GM12878 (cell line): ENCODE measurements at regions not wholly inside any gene's neighbourhood (a gene's known extent, or its start where the extent isn't known, plus 50 kb on each side); places are given as distances from the start of the nearest gene placed in this dataset.

Experiments used
- ATAC-seq: fragments of 200-7000 bp; cut with Tn5 transposase; 3 replicates; pipeline ENCODE4 v1.9.1; 2020; ENCODE audit warnings: mild to moderate bottlenecking, moderate library complexity
- BruUV-seq: library from RNA; stranded (reverse); fragments of 400-500 nt; replicated peaks from 2 replicates; lab custom pipeline; 2021; lab: Mats Ljungman, UMichigan
- CTCF ChIA-PET: fragments of 300-600 bp; sonication (Branson Sonifier 250); formaldehyde crosslinking; extraction: SDS; loops from one replicate; lab custom pipeline; 2021; ENCODE audit warnings: inconsistent platforms; lab: Yijun Ruan, JAX
- POLR2A ChIA-PET: fragments of 350-600 bp; formaldehyde crosslinking; extraction: SDS; loops from one replicate; lab custom pipeline; 2021; ENCODE audit warnings: inconsistent platforms; lab: Charles Lee
- RAD21 ChIA-PET: fragments of 300-600 bp; sonication (Branson Sonifier 250); formaldehyde crosslinking; loops from one replicate; lab custom pipeline; 2023; ENCODE audit warnings: antibody characterized with exemption; ENCODE audit not compliant: unreplicated experiment; lab: Charles Lee
- SMC1A ChIA-PET: fragments of 300-600 bp; sonication (Branson Sonifier 250); formaldehyde crosslinking; loops from one replicate; lab custom pipeline; 2023; ENCODE audit not compliant: unreplicated experiment, uncharacterized antibody; lab: Charles Lee
- DNase-seq: peaks from one replicate; pipeline ENCODE4 v3.0.0-alpha.2; 2011; ENCODE audit warnings: low read depth, low spot score
- FAIRE-seq: peaks from 3 replicates; lab custom pipeline; 2011; peaks lifted over from hg19 to GRCh38; lab: Jason Lieb, UNC
- H2AFZ ChIP-seq: 2 replicates; pipeline ENCODE4 v1.6.0; 2011; ENCODE audit warnings: low read depth, low read length, control low read depth; ENCODE audit not compliant: control insufficient read depth
- H3K27ac ChIP-seq: 2 replicates; pipeline ENCODE4 v1.5.1; 2011; ENCODE audit warnings: control low read depth; ENCODE audit not compliant: control insufficient read depth, insufficient read depth
- H3K27me3 ChIP-seq, 2 experiments: replicated peaks in 1 of 2; 2 replicates each; pipeline versions ENCODE4 v1.6.0 to v1.6.1; 2011; ENCODE audit warnings: low read length in 1 of 2; ENCODE audit not compliant: control insufficient read depth in 2 of 2, insufficient read depth in 2 of 2
- H3K36me3 ChIP-seq, 2 experiments: 2 replicates each; pipeline ENCODE4 v1.5.1; 2011; ENCODE audit warnings: low read length in 1 of 2; ENCODE audit not compliant: control insufficient read depth in 2 of 2, insufficient read depth in 2 of 2
- H3K4me1 ChIP-seq: 2 replicates; pipeline ENCODE4 v1.6.1; 2011; ENCODE audit warnings: mild to moderate bottlenecking, low read length, moderate library complexity, mixed read lengths; ENCODE audit not compliant: control insufficient read depth, insufficient read depth
- H3K4me2 ChIP-seq: 2 replicates; pipeline ENCODE4 v1.6.0; 2011; ENCODE audit warnings: control low read depth; ENCODE audit not compliant: control insufficient read depth, insufficient read depth
- H3K4me3 ChIP-seq: fragments of 200-600 bp; sonication (generic); 2 replicates; pipeline ENCODE4 v1.5.1; 2016
- H3K79me2 ChIP-seq: 2 replicates; pipeline ENCODE4 v1.6.0; 2011; ENCODE audit warnings: low read length; ENCODE audit not compliant: control insufficient read depth, insufficient read depth
- H3K9ac ChIP-seq: 2 replicates; pipeline ENCODE4 v1.8.0; 2011; ENCODE audit warnings: low read length, control low read depth, mixed read lengths; ENCODE audit not compliant: control insufficient read depth, insufficient read depth
- H3K9me3 ChIP-seq: replicated peaks from 3 replicates; pipeline ENCODE4 v1.5.1; 2011; ENCODE audit warnings: mild to moderate bottlenecking, low read length; ENCODE audit not compliant: control insufficient read depth, insufficient read depth
- H4K20me1 ChIP-seq: 2 replicates; pipeline ENCODE4 v1.6.0; 2011; ENCODE audit not compliant: control insufficient read depth, insufficient read depth
- ATF7 ChIP-seq: fragments of 450-650 bp; IDR thresholded peaks from 2 replicates; pipeline ENCODE4 v1.6.1; 2016; ENCODE audit warnings: low read depth, mild to moderate bottlenecking
- HDAC6 ChIP-seq: fragments of 200-600 bp; sonication (generic); IDR thresholded peaks from one replicate; pipeline ENCODE4 v1.8.0; 2017; ENCODE audit warnings: antibody characterized with exemption; ENCODE audit not compliant: unreplicated experiment
- IRF3 ChIP-seq: fragments of 450-650 bp; IDR thresholded peaks from 2 replicates; pipeline ENCODE4 v1.6.1; 2014; ENCODE audit warnings: mild to moderate bottlenecking
- SMARCA5 ChIP-seq: fragments of 450-650 bp; IDR thresholded peaks from 2 replicates; pipeline ENCODE4 v1.6.1; 2017; ENCODE audit warnings: mild to moderate bottlenecking
- USF1 ChIP-seq: IDR thresholded peaks from 2 replicates; pipeline ENCODE4 v1.6.1; 2011; ENCODE audit warnings: borderline replicate concordance, low read depth, mild to moderate bottlenecking, moderate library complexity, mixed read lengths, low read length; ENCODE audit not compliant: insufficient read depth; ENCODE audit errors: extremely low read length
- ZNF207 ChIP-seq: fragments of 450-650 bp; IDR thresholded peaks from 2 replicates; pipeline ENCODE4 v1.6.1; 2014; ENCODE audit warnings: antibody characterized with exemption, mild to moderate bottlenecking, borderline replicate concordance
- ZNF384 ChIP-seq: IDR thresholded peaks from 2 replicates; pipeline ENCODE4 v1.6.1; 2012; ENCODE audit warnings: low read depth, mild to moderate bottlenecking, low read length, improper control_type of control experiment, borderline replicate concordance
- WGBS: methylation state at CpG from one replicate; pipeline ENCODE4 v1.1.6; 2016; ENCODE audit warnings: low lambda C conversion rate; ENCODE audit not compliant: insufficient replicate concordance, insufficient coverage; ENCODE audit errors: missing lambda C conversion rate; 5-methylcytosine and 5-hydroxymethylcytosine counted together
- in situ Hi-C: fragments of 300-500 bp; cut with MboI; formaldehyde crosslinking; loops from 9 replicates; pipeline ENCODE4 v1.14.3; 2018; ENCODE audit warnings: mixed read lengths
- intact Hi-C: fragments of 100-400 bp; cut with micrococcal nuclease; formaldehyde crosslinking; loops from one replicate; pipeline ENCODE4 v1.14.2; 2022; ENCODE audit not compliant: unreplicated experiment

DNA sequence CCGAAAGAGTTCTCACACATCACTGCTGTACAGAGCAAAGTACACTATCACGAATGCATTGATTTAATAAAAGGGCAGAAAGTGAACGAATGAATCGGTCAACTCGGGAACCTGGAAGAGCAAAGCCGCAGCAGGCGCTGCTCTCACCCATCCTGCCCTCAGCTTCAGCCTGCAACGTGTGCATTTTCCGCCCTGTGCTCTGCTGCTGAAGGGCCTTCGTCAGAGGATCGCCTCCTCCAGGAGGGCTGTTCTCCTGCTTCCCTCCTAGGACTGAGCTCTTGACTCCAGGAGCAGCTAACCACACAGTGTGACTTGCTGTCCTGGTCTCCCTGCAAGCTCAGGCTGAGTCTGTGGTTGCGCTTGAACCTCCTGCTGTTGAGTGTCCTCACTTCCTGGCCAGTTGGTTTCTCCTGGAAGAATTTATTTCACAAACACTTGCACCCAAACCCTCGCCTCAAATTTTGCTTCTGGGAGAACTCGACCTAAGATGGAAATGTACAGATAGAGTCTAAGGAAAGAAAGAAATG, 473.0 kb upstream of the KLF6 start:
- in situ Hi-C loops (no loop called here), intact Hi-C loops (no loop called here)
- ATAC-seq (no peak), DNase-seq (no peak), FAIRE-seq (no peak)
- no peak overlapping the region for H2AFZ ChIP-seq
- no peak for TF ChIP-seq ZNF384
- no peak for TF ChIP-seq IRF3
- TF ChIP-seq USF1 = no peak
- TF ChIP-seq ZNF207 = no peak
- TF ChIP-seq SMARCA5 = no peak
- TF ChIP-seq ATF7 = no peak
- no peak for TF ChIP-seq HDAC6
- H3K36me3 ChIP-seq = no peaks in the 10 kb centered on the region
- H3K9me3 ChIP-seq = no peaks in the 10 kb centered on the region
- no peak overlapping the region for H3K9ac ChIP-seq
- peaks cover 2 to 4% of the 10 kb centered on the region in 2 experiments; a peak in 1 of 4 replicates for H3K27me3 ChIP-seq
- WGBS = 28% methylated on average over 14 of the region's 14 CpGs
- no peaks in the 10 kb centered on the region for H3K79me2 ChIP-seq
- ChIA-PET SMC1A (interaction anchor here (0.9 kb wide), 1 partner anchor 54 kb away, joined by 3 read pairs; no protein-coding TSS in a partner anchor), POLR2A (no interaction called here), RAD21 (no interaction called here), CTCF (no interaction called here)
- no peak overlapping the region for H3K4me2 ChIP-seq
- BruUV-seq = no TSS peak
- no peak overlapping the region for H3K27ac ChIP-seq
- H3K4me1 ChIP-seq = no peaks in the 10 kb centered on the region
- no peak overlapping the region for H3K4me3 ChIP-seq
- H4K20me1 ChIP-seq = no peaks in the 10 kb centered on the region
